ENCODE measurements at regions not wholly inside any gene's neighbourhood (a gene's known extent, or its start where the extent isn't known, plus 50 kb on each side); places are given as distances from the start of the nearest gene placed in this dataset.

GRCh38 chr1:208520438-208521099, 276.4 kb upstream of the PLXNA2 start:
- DNase-seq = no peak

GRCh38 chr1:208521534-208521933, 277.4 kb upstream of the PLXNA2 start:
- DNase-seq = no peak

- no peak for DNase-seq
Measured at GRCh38 chr1:208523007-208523406, 278.8 kb upstream of the PLXNA2 start.

DNA sequence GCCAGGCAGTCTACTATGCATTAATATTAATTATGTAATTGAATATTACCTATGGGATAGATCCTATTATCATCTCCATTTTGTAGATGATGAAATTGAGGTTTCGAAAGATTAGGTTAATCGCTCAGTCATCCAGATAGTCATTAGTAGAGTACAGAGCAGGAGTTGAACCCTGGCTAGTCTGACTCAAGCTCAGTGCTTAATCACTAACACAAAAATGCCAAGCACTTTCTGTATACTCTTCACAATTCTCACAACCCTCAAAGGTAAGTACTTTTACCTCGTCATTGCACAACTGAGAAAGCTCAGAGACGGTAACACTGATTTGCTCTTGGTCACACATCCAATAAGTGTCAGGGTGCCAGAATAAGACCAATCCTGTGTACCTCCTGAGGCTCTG, 280.2 kb upstream of the PLXNA2 start:
- no peak for DNase-seq

DNA sequence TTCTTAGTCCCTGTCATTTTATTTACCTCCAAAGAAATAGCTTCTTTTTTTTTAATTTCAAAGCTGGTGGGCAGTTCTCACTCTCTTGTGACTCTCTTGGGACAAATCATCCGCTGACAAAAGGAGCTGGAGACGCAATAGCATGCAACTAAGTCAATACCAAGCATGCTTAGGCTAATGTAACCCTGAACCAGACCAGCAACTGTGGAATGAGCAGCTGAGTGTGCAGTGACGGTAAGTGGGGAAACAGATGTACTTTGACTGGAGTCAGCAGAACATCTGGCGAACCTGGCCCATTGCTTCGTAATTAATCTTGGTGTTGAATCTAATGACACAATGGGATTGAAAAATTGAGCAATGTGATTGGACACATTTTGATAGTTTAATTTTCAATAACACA, 280.7 kb upstream of the PLXNA2 start:
- DNase-seq = no peak

DNA sequence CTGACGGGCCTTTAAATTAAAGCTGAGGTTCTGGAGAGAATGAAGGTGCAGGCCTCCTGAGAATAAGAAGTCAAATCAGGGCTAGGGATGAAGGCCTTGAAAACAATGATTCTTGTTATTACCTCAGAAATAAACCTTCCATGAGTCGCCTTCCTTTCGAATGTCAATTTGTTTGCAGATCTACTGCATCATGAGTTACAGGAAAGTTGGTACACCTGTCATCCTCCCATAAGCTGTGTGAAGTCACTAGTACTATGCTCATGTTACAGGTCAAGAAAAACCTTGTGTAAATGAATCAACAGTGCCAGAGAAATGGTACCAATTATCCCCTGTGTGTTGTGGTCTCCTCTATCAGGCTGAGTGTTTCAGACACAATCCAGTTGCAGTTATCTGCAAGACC, 281.2 kb upstream of the PLXNA2 start:
- DNase-seq = no peak

GRCh38 chr1:208526613-208527125, 282.5 kb upstream of the PLXNA2 start:
- DNase-seq = no peak

- no peak for DNase-seq
Measured at GRCh38 chr1:208527156-208527555, 283.0 kb upstream of the PLXNA2 start.

GRCh38 chr1:208528578-208529240, 284.5 kb upstream of the PLXNA2 start:
- DNase-seq = no peak

DNA sequence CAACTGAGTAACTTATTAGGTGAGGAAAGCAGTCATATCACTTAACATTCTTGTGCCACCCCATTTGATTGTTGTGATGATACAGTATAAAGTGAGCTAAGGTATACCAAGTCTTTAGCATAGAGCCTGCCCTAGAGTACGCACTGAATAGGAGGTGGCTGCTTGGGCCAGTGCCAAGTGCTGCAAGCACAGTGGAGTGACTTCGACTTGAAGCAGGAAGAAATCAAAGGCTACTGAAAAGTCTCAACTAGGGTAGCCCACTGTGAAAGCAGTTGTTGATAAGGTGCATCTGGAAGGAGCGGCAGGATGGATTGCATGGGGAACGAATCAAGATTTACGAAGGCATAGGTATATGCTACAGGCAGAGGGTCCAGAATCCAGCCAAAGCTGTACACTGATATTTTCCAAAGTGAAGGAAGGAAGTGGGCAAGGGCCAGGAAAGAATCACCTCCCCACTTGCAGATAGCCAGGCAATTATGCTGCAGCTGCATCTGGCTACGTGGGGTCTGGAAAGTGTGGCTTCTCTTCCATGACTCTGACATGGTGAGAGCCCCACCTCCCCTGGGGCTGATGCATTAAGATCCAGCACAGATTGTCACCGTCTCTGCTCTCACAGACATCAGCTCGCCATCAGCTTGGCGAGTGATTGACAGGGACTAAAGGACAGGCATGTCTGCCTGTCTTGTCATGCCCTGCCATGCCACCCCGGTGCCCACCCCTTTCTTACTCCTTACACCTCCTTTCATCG, 287.0 kb upstream of the PLXNA2 start:
- no peak for DNase-seq

DNA sequence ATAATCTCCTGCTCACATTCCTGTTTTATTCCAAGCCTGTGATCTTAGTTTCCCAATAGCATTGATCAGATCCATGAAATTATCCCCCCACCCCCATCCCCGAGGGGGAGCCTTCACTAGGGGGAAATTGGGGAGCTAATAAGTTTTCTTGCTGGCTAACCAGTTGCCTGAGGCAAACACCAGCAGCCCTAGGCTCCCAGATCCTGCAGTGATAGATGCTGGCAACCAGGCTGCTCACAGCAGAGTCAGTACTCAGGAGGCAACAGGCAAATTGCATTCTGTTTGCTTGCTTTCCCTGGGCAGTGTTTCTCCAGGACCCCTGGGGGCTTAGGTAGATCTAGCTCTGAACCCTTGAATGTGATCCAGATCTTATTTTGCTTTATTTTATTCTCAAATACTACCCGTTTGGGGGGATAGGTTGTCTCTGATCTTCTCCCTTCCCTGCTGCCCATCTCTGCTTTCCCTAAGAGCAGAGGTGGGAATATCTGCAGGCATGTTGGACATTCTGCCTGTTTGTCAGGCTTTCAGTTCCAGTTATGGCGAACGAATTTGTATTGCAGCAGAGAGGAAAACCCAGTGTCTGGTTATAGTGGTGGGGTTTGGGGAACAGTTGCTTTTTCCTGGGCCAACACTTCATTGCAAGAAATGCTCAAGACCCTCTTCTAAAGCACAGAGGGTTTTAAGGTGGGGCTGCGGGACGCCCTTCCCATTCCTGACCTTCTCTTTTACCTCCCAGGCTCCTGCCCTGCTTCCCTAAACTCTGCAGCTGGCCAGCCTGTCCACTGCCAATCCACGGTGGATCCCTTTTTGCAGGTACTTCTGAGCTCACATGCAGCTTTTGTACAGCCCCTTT, 289.8 kb upstream of the PLXNA2 start:
- DNase-seq = no peak

DNA sequence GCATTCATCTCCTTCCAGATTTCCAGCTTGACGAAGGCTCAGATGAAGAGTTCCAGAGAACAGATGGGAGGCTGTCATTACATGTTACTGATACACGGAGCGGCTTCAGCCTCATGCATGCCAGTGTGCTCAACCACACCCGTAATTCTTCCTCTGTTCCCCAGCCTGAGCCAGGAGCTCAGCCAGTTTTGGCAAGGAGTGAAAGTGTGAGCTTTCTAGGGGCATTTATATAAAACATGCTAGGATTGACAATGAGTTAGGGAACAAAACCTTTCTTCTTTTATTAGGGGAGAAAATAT, 290.4 kb upstream of the PLXNA2 start:
- DNase-seq = no peak

DNA sequence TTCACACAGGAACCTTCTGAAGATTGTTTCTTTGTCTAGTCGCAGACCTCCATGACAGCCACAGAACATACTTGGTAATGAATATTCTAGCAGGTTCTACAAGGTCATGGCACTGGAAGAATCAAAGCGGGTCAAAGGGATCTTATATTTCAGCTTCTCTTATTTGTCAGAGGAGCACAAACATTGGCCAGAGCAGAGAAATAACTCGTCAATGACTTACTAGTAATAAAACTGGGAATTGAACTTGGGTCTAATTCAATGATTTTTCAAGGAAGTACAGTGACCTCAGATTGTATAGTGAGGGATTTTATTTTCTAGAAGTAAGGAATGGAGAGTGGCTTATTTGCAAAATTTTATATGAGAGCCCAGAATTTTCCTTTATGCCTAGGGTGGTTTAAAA, 290.8 kb upstream of the PLXNA2 start:
- no peak for DNase-seq

DNA sequence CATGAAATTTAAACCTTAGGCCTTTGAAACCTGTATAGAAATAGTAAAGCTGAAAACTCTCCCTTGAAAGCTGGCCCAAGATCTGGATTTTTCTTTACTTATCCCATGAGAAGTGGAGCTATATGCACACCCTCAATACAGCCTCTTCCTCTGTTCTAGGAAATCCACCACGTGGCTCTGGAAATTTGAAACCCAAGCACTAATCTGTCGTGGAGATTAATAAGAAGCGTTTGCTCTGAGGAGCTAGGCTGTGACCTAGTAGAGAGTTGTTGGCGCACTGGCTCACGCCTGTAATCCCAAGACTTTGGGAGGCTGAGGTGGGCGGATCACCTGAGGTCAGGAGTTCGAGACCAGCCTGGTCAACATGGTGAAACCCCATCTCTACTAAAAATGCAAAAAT, 291.3 kb upstream of the PLXNA2 start:
- DNase-seq = no peak

DNA sequence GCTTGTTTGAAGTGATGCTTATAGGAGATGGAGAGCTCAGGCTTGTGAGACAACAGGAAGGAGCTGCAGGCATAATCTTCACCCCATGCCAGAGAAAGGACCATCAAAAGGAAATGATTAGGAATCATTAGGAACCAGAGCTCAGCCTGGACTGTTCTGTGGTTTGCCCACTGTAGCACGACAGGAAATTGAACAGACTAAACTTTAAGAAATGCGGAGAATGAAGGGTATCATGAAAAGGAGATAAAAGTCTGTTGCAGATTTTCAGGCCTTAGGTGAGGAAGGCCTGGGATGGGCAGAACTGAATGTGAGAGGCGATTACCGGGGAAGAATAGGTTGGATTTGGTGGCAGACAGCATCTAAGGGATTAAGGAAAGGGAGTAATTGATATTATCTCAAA, 292.0 kb upstream of the PLXNA2 start:
- no peak for DNase-seq

DNA sequence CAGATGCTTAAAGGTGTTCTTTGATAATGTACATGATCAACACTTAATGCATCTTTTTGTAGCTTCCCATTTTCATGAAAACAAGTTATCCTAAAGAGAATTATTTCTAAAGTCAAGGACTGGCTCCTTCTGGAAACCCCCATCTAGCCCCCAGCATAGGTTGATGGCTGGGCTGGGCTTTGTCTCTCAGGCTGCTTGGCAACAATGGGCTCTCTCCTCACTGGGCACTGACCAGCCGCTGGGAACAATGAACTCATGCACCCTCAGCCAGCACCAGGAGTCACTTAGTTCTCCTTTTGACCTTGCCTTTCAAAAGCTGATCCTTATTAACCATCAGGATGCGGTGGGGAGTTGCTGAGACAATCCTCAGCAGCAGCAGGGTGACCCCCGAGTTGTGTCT, 293.0 kb upstream of the PLXNA2 start:
- no peak for DNase-seq

- DNase-seq = no peak
Measured at GRCh38 chr1:208538078-208538477, 293.9 kb upstream of the PLXNA2 start.

GRCh38 chr1:208538587-208538986, 294.4 kb upstream of the PLXNA2 start:
- no peak for DNase-seq

DNA sequence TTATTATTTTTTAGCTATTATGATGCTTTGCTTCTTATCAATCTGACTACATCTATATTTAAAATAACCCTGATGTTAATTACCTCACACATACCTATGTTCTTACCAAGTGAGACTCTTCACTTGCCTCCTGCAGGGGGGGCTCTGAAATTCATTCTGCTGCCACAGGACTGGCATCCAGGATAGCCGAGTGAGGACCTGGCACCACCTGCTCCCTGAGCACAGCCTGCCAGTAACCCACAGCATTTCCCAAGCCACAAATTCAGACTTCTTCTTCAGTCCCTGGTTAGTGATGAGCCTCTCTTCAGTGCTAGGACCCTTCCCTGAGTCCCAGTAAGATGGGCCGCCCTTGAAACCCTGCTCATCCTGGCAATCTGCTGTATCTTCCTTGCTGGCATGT, 296.5 kb upstream of the PLXNA2 start:
- DNase-seq = no peak

- peak; percentile 56 for DNase-seq
Measured at GRCh38 chr1:208541225-208541855, 297.2 kb upstream of the PLXNA2 start.

DNA sequence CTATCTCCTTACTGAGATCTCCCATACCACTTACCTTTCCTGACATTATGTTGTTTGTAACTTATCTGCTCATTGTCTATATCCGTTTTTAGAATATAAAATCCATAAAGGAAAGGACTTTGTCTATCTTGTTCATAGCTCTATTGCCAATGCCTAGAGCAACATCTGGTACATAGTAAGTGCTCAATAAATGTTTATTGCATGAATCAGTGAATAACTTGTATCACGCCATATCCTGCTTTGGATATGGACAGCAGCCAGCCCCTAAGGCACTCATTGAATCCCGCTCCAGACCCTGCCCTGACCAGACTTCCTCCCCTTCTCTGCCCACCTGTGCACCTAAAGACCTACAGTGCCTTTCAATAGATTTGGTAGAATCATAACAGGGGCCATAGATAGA, 298.1 kb upstream of the PLXNA2 start:
- DNase-seq = no peak

- no peak for DNase-seq
Measured at GRCh38 chr1:208544053-208544452, 299.9 kb upstream of the PLXNA2 start.

DNA sequence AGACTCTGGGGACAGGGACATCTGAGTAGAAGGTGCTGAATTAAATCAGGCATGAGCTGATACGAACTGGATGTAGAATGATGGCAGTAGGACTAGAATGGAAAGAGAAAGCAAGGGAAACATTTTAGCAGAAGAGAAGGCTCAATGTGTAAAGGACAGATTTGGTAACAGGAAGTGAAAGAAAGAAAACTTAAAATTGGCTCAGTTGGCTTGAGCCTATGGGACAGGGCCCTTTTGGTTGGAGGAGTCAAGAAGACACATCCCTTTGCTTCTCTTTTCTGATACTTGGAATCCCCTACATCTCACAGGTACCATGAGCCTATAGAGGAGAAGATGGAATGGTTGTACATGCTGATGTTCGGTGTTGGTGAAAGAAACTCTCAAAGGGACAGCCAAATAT, 300.6 kb upstream of the PLXNA2 start:
- no peak for DNase-seq

All from NCI-H510A (cell line).